Panc1 (cell line): ENCODE measurements at regions not wholly inside any gene's neighbourhood (a gene's known extent, or its start where the extent isn't known, plus 50 kb on each side); places are given as distances from the start of the nearest gene placed in this dataset.

Source experiments
- TCF7L2 ChIP-seq: IDR thresholded peaks from 2 replicates; pipeline ENCODE4 v1.6.1; 2011; ENCODE audit warnings: mild to moderate bottlenecking, low read depth, low read length, inconsistent platforms
- TF ChIP-seq, protein P1 (sequence below): fragments of 450-650 bp; IDR thresholded peaks from 2 replicates; pipeline ENCODE4 v1.5.1; 2017; ENCODE audit warnings: mild to moderate bottlenecking

DNA sequence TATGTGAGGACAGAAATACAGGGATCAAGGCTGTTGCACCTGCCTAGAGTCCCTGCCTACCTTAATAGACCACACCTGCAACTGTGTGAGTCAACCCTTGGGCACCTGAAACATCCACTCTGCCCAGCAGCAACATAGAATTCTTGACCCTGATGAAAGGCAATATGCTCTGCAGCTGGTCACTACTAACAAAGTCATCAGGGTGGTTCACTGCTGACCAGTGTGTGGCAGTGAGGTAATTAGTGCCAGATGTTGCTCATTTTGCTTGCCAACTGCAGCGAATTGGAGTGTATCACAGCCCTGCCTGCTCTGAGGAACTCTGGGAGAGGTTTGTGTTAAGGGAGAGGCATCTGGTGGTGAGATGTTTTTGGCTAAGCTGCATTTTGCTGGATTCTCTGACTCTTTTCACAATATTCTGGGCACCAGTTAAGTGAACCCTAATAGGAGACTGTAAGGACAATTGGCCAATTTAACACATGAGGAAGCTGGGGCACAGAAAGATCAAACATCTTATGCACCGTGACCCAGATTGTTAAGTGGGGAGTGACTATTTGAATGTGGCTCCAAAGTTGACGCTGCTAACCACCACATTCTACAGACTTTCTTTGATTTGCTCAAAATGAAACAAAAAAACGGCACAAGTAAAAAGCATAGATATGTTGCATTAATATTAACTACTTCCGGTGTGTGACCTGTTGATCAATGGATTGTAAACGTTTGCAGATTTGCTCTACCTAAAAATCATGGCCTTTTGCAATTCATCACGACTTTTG is 61.9 kb upstream of the OPRM1 start:
- TF ChIP-seq TCF7L2: no peak
- TF ChIP-seq, protein P1, sequence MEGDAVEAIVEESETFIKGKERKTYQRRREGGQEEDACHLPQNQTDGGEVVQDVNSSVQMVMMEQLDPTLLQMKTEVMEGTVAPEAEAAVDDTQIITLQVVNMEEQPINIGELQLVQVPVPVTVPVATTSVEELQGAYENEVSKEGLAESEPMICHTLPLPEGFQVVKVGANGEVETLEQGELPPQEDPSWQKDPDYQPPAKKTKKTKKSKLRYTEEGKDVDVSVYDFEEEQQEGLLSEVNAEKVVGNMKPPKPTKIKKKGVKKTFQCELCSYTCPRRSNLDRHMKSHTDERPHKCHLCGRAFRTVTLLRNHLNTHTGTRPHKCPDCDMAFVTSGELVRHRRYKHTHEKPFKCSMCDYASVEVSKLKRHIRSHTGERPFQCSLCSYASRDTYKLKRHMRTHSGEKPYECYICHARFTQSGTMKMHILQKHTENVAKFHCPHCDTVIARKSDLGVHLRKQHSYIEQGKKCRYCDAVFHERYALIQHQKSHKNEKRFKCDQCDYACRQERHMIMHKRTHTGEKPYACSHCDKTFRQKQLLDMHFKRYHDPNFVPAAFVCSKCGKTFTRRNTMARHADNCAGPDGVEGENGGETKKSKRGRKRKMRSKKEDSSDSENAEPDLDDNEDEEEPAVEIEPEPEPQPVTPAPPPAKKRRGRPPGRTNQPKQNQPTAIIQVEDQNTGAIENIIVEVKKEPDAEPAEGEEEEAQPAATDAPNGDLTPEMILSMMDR: no peak
